H9 (cell line): ENCODE measurements at regions not wholly inside any gene's neighbourhood (a gene's known extent, or its start where the extent isn't known, plus 50 kb on each side); places are given as distances from the start of the nearest gene placed in this dataset.

Source experiments
- DNase-seq: peaks from one replicate; pipeline ENCODE4 v3.0.0-alpha.2; 2017
- H2AFZ ChIP-seq: one replicate; pipeline ENCODE4 v1.6.1; 2013; ENCODE audit warnings: mild to moderate bottlenecking, low read length, control low read depth, moderate library complexity
- H2AK5ac ChIP-seq: 2 replicates; pipeline ENCODE4 v1.6.1; 2013; ENCODE audit warnings: low read length, control low read depth, mixed read lengths; ENCODE audit not compliant: insufficient read length
- H2BK120ac ChIP-seq: one replicate; pipeline ENCODE4 v1.6.1; 2013; ENCODE audit warnings: low read depth, mild to moderate bottlenecking, low read length, control low read depth, inconsistent platforms; ENCODE audit not compliant: poor library complexity, severe bottlenecking
- H2BK12ac ChIP-seq: 2 replicates; pipeline ENCODE4 v1.6.1; 2013; ENCODE audit warnings: low read length, control low read depth, mixed read lengths, low read depth; ENCODE audit not compliant: insufficient read length
- H2BK15ac ChIP-seq: 2 replicates; pipeline ENCODE4 v1.6.1; 2013; ENCODE audit warnings: low read depth, low read length, control low read depth
- H2BK20ac ChIP-seq: one replicate; pipeline ENCODE4 v1.6.1; 2013; ENCODE audit warnings: low read depth, mild to moderate bottlenecking, low read length, control low read depth, inconsistent platforms; ENCODE audit not compliant: poor library complexity, severe bottlenecking
- H2BK5ac ChIP-seq: 2 replicates; pipeline ENCODE4 v1.6.1; 2013; ENCODE audit warnings: low read length, control low read depth, mixed read lengths; ENCODE audit not compliant: insufficient read length
- H3K14ac ChIP-seq: 2 replicates; pipeline ENCODE4 v1.6.1; 2013; ENCODE audit warnings: low read length, control low read depth; ENCODE audit not compliant: insufficient read depth
- H3K18ac ChIP-seq: 2 replicates; pipeline ENCODE4 v1.6.1; 2013; ENCODE audit warnings: low read depth, mild to moderate bottlenecking, mixed read lengths, low read length, control low read depth; ENCODE audit not compliant: insufficient read length
- H3K23ac ChIP-seq: 2 replicates; pipeline ENCODE4 v1.6.1; 2013; ENCODE audit warnings: low read length, control low read depth, mixed read lengths, low read depth; ENCODE audit not compliant: insufficient read length
- H3K23me2 ChIP-seq: 2 replicates; pipeline ENCODE4 v1.6.1; 2013; ENCODE audit warnings: low read depth, mild to moderate bottlenecking, mixed read lengths, low read length, control low read depth; ENCODE audit not compliant: insufficient read length, poor library complexity, severe bottlenecking
- H3K27ac ChIP-seq: 2 replicates; pipeline ENCODE4 v1.5.1; 2013; ENCODE audit warnings: low read length, control low read depth, mixed read lengths, low read depth; ENCODE audit not compliant: insufficient read length
- H3K27me3 ChIP-seq: 2 replicates; pipeline ENCODE4 v1.6.1; 2013; ENCODE audit warnings: low read length, control low read depth, inconsistent platforms; ENCODE audit not compliant: insufficient read depth
- H3K4ac ChIP-seq: 2 replicates; pipeline ENCODE4 v1.6.1; 2013; ENCODE audit warnings: low read depth, mild to moderate bottlenecking, control low read depth, inconsistent platforms, low read length, moderate library complexity
- H3K4me1 ChIP-seq: 2 replicates; pipeline ENCODE4 v1.6.1; 2013; ENCODE audit warnings: low read length, control low read depth, inconsistent platforms; ENCODE audit not compliant: insufficient read depth
- H3K4me2 ChIP-seq: 2 replicates; pipeline ENCODE4 v1.6.1; 2013; ENCODE audit warnings: low read length, control low read depth, mixed read lengths; ENCODE audit not compliant: insufficient read length, insufficient read depth
- H3K56ac ChIP-seq: 2 replicates; pipeline ENCODE4 v1.6.1; 2013; ENCODE audit warnings: low read depth, mild to moderate bottlenecking, mixed read lengths, low read length, control low read depth; ENCODE audit not compliant: insufficient read length
- H3K79me1 ChIP-seq: 2 replicates; pipeline ENCODE4 v1.6.1; 2013; ENCODE audit warnings: low read depth, mild to moderate bottlenecking, moderate library complexity, low read length, control low read depth, inconsistent platforms; ENCODE audit not compliant: insufficient read depth, poor library complexity, severe bottlenecking
- H3K79me2 ChIP-seq: 2 replicates; pipeline ENCODE4 v1.6.1; 2013; ENCODE audit warnings: low read length, control low read depth, inconsistent platforms; ENCODE audit not compliant: insufficient read depth
- H3K9ac ChIP-seq: 2 replicates; pipeline ENCODE4 v1.6.1; 2013; ENCODE audit warnings: low read length, control low read depth, mixed read lengths; ENCODE audit not compliant: insufficient read length; ENCODE audit errors: extremely low read depth
- H3K9me3 ChIP-seq: one replicate; pipeline ENCODE4 v1.6.1; 2013; ENCODE audit warnings: low read depth, low read length, inconsistent platforms; ENCODE audit not compliant: control insufficient read depth
- H3T11ph ChIP-seq: one replicate; pipeline ENCODE4 v1.6.1; 2013; ENCODE audit warnings: mild to moderate bottlenecking, low read length, control low read depth, inconsistent platforms
- H4K20me1 ChIP-seq: one replicate; pipeline ENCODE4 v1.6.1; 2013; ENCODE audit not compliant: control insufficient read depth, insufficient read length, insufficient read depth
- H4K5ac ChIP-seq: 2 replicates; pipeline ENCODE4 v1.6.1; 2013; ENCODE audit warnings: low read depth, mild to moderate bottlenecking, mixed read lengths, low read length, control low read depth; ENCODE audit not compliant: insufficient read length
- H4K8ac ChIP-seq: replicated peaks from 2 replicates; pipeline ENCODE4 v1.6.1; 2013; ENCODE audit warnings: low read length, control low read depth, mixed read lengths, low read depth; ENCODE audit not compliant: insufficient read length
- H4K91ac ChIP-seq: 2 replicates; pipeline ENCODE4 v1.6.1; 2013; ENCODE audit warnings: low read depth, mild to moderate bottlenecking, moderate library complexity, mixed read lengths, low read length, control low read depth; ENCODE audit not compliant: insufficient read length
- H3K27ac Mint-ChIP-seq, 3 experiments: 2 replicates in 2 of 3; 3 replicates in 1 of 3; pipeline ENCODE4 v1.8.0; 2020 to 2021; ENCODE audit warnings: mixed read lengths in 3 of 3, mild to moderate bottlenecking in 1 of 3, moderate library complexity in 1 of 3
- H3K27me3 Mint-ChIP-seq: 2 replicates; pipeline ENCODE4 v1.8.0; 2021; ENCODE audit warnings: low read depth, mild to moderate bottlenecking, moderate library complexity, mixed read lengths
- H3K36me3 Mint-ChIP-seq, 3 experiments: 2 replicates in 2 of 3; 3 replicates in 1 of 3; pipeline ENCODE4 v1.8.0; 2020 to 2021; ENCODE audit warnings: low read depth in 3 of 3, mixed read lengths in 3 of 3; ENCODE audit not compliant: insufficient read depth in 1 of 3
- H3K4me1 Mint-ChIP-seq, 2 experiments: 2 replicates each; pipeline ENCODE4 v1.8.0; 2020; ENCODE audit warnings: mixed read lengths in 2 of 2
- H3K4me3 Mint-ChIP-seq, 2 experiments: 2 replicates in 1 of 2; 3 replicates in 1 of 2; pipeline ENCODE4 v1.8.0; 2020 to 2021; ENCODE audit warnings: mild to moderate bottlenecking in 2 of 2, mixed read lengths in 2 of 2, moderate library complexity in 1 of 2
- H3K9me3 Mint-ChIP-seq, 2 experiments: 2 replicates in 1 of 2; 3 replicates in 1 of 2; pipeline ENCODE4 v1.8.0; 2020; ENCODE audit warnings: mild to moderate bottlenecking in 2 of 2, mixed read lengths in 2 of 2, moderate library complexity in 1 of 2
- WGBS: extraction: QIAGEN DNeasy Blood & Tissue Kit; methylation state at CpG from one replicate; pipeline ENCODE4 v1.1.7; 2013; ENCODE audit warnings: missing lambda C conversion rate, low lambda C conversion rate, mixed read lengths; ENCODE audit not compliant: insufficient read length; ENCODE audit errors: extremely low coverage; 5-methylcytosine and 5-hydroxymethylcytosine counted together
- TF ChIP-seq, protein P1 (sequence below): fragments of 200-600 bp; sonication (generic); conservative IDR thresholded peaks from 3 replicates; pipeline ENCODE4 v1.8.0; 2021; ENCODE audit warnings: antibody characterized with exemption, mild to moderate bottlenecking

- H2AK5ac ChIP-seq: no peak overlapping the region
- H2AFZ ChIP-seq: no peak overlapping the region
- peaks cover 78% of the 10 kb centered on the region for H3K27me3 Mint-ChIP-seq
Measured at GRCh38 chr6:167526465-167527368, 201.8 kb downstream of the TTLL2 start.

More at GRCh38 chr6:167526465-167527368, 201.8 kb downstream of the TTLL2 start:
- Histone ChIP-seq H3T11ph (no peak overlapping the region), H3K4me2 (no peak overlapping the region), H3K79me1 (no peaks in the 10 kb centered on the region), H3K56ac (no peak overlapping the region), H3K9ac (no peak overlapping the region), H3K23me2 (no peaks in the 10 kb centered on the region), H3K4me1 (no peaks in the 10 kb centered on the region), H3K27ac (no peak overlapping the region), H3K27me3 (peaks cover 6% of the 10 kb centered on the region; the same call in 1 of the 2 replicates), H2BK12ac (no peak overlapping the region), H2BK15ac (no peak overlapping the region), H4K91ac (no peak overlapping the region), H3K18ac (no peak overlapping the region), H4K20me1 (no peaks in the 10 kb centered on the region), H3K79me2 (no peaks in the 10 kb centered on the region), H2BK120ac (no peak overlapping the region), H3K23ac (no peak overlapping the region), H3K14ac (no peak overlapping the region; the same call in 1 of the 2 replicates), H2BK20ac (no peak overlapping the region), H3K4ac (no peak overlapping the region), H4K5ac (no peak overlapping the region), H2BK5ac (no peak overlapping the region), H4K8ac (no peak overlapping the region), H3K9me3 (no peaks in the 10 kb centered on the region)
- H3K4me3 Mint-ChIP-seq: no peak overlapping the region
- no peak overlapping the region for H3K27ac Mint-ChIP-seq
- peaks cover 23 to 33% of the 10 kb centered on the region in 2 experiments for H3K4me1 Mint-ChIP-seq
- H3K36me3 Mint-ChIP-seq: peaks cover 0 to 10% (median under 1%) of the 10 kb centered on the region in 3 experiments; a peak in 4 of 7 replicates
- TF ChIP-seq, protein P1, sequence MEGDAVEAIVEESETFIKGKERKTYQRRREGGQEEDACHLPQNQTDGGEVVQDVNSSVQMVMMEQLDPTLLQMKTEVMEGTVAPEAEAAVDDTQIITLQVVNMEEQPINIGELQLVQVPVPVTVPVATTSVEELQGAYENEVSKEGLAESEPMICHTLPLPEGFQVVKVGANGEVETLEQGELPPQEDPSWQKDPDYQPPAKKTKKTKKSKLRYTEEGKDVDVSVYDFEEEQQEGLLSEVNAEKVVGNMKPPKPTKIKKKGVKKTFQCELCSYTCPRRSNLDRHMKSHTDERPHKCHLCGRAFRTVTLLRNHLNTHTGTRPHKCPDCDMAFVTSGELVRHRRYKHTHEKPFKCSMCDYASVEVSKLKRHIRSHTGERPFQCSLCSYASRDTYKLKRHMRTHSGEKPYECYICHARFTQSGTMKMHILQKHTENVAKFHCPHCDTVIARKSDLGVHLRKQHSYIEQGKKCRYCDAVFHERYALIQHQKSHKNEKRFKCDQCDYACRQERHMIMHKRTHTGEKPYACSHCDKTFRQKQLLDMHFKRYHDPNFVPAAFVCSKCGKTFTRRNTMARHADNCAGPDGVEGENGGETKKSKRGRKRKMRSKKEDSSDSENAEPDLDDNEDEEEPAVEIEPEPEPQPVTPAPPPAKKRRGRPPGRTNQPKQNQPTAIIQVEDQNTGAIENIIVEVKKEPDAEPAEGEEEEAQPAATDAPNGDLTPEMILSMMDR: no peak
- WGBS: no CpG with 5 or more reads among the region's 23 CpGs
- H3K9me3 Mint-ChIP-seq: peaks cover 4 to 7% of the 10 kb centered on the region in 2 experiments; a peak in 4 of 5 replicates
- DNase-seq: no peak
